Ascending aorta (tissue), 2 donors: ENCODE measurements at regions not wholly inside any gene's neighbourhood (a gene's known extent, or its start where the extent isn't known, plus 50 kb on each side); places are given as distances from the start of the nearest gene placed in this dataset.

Experiments used
- DNase-seq, 2 donors: peaks; one replicate each; pipeline ENCODE4 v3.0.0-alpha.2; 2019; ENCODE audit warnings: low spot score in 2 of 2
- H3K27ac ChIP-seq, 2 donors: fragments of 200-600 bp; sonication (generic); one replicate each; pipeline ENCODE4 v1.5.1; 2016 to 2017; ENCODE audit warnings: mild to moderate bottlenecking in 1 of 2
- H3K27me3 ChIP-seq: fragments of 200-600 bp; sonication (generic); one replicate; pipeline ENCODE4 v1.5.1; 2017
- H3K36me3 ChIP-seq, 2 donors: fragments of 200-600 bp; sonication (generic); one replicate each; pipeline ENCODE4 v1.5.1; 2016
- H3K4me1 ChIP-seq, 2 donors: fragments of 200-600 bp; sonication (generic); one replicate each; pipeline ENCODE4 v1.5.1; 2016 to 2017; ENCODE audit warnings: mild to moderate bottlenecking in 1 of 2
- H3K4me3 ChIP-seq, 2 donors: fragments of 200-600 bp; sonication (generic); one replicate each; pipeline ENCODE4 v1.5.1; 2016 to 2017; ENCODE audit warnings: mild to moderate bottlenecking in 1 of 2
- H3K9me3 ChIP-seq, 2 donors: fragments of 200-600 bp; sonication (generic); one replicate each; pipeline ENCODE4 v1.5.1; 2016
- intact Hi-C: fragments of 100-400 bp; cut with DNase I; formaldehyde crosslinking; loops from one replicate; pipeline ENCODE4 v1.15.1; 2023
- TF ChIP-seq, protein P1 (sequence below), 3 experiments: fragments of 200-600 bp in 2 of 3; fragments of 450-650 bp in 1 of 3; sonication (generic) in 2 of 3; IDR thresholded peaks; one replicate each; pipeline ENCODE4 v1.5.1; 2016 to 2019; ENCODE audit warnings: antibody characterized with exemption in 3 of 3, mild to moderate bottlenecking in 1 of 3, moderate library complexity in 1 of 3

DNA sequence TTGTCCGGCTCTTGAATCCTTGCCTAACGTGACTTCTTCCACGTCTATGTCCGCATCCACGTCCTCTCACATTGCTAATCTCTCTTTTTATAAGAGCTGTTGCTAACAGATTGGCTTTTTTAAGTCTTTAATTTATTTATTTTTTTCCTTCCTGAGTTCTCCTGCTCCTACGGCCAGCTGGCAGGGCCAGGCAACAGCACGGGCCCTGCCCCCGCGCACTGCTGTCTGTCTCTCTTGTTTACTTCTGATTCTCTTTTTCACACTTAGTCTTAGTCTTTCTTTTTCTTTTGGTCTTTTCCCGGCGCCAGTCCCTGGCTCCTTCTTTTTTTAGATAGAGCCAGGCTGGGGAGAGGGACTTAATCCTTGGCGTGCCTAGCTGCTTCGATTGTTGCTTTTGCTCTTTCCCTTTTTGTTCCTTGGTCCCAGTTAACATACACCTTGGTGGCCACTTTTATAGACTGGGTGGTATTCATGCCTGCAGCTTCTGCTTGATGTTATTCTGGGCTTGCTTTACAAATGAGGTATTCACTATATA is 53.2 kb upstream of the RBMX start:
- Histone ChIP-seq H3K27ac (peak overlapping the region; percentile 52 to 67), H3K9me3 (no peaks in the 10 kb centered on the region), H3K4me3 (peak overlapping the region in 1 of 2 donors; percentile 46), H3K4me1 (no peaks in the 10 kb centered on the region), H3K36me3 (no peaks in the 10 kb centered on the region), H3K27me3 (no peaks in the 10 kb centered on the region)
- no peak for DNase-seq
- intact Hi-C loops: no loop called here
- TF ChIP-seq, protein P1, sequence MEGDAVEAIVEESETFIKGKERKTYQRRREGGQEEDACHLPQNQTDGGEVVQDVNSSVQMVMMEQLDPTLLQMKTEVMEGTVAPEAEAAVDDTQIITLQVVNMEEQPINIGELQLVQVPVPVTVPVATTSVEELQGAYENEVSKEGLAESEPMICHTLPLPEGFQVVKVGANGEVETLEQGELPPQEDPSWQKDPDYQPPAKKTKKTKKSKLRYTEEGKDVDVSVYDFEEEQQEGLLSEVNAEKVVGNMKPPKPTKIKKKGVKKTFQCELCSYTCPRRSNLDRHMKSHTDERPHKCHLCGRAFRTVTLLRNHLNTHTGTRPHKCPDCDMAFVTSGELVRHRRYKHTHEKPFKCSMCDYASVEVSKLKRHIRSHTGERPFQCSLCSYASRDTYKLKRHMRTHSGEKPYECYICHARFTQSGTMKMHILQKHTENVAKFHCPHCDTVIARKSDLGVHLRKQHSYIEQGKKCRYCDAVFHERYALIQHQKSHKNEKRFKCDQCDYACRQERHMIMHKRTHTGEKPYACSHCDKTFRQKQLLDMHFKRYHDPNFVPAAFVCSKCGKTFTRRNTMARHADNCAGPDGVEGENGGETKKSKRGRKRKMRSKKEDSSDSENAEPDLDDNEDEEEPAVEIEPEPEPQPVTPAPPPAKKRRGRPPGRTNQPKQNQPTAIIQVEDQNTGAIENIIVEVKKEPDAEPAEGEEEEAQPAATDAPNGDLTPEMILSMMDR (IDR thresholded peaks at IDR 0.05): no peak

DNA sequence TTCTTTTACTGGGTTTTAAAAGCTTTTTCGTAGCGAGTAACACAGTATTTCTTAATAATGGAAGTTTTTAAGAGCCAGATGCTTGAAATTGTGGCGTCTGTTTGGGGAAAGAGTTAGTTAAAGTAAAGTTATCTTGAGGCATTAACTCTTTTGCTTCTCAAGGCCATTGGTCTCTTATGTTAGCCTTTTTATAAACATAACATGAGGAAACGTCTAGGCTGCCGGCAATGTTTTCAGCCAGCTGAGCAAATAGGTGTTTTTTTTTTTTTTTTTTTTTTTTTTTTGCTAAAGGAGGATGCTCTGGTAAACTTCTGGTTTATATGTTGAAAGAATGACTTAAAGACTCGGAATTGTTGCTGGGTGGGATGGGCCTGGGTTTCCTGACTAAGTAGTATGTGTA is 51.1 kb upstream of the RBMX start:
- H3K27me3 ChIP-seq: no peaks in the 10 kb centered on the region
- TF ChIP-seq, protein P1 (IDR thresholded peaks at IDR 0.05): no peak
- no peaks in the 10 kb centered on the region for H3K4me1 ChIP-seq
- no peak overlapping the region for H3K4me3 ChIP-seq
- intact Hi-C loops: no loop called here
- no peak overlapping the region for H3K27ac ChIP-seq
- no peaks in the 10 kb centered on the region for H3K9me3 ChIP-seq
- no peak for DNase-seq
- H3K36me3 ChIP-seq: no peaks in the 10 kb centered on the region
